Lower leg skin (tissue), 4 donors: ENCODE measurements at regions not wholly inside any gene's neighbourhood (a gene's known extent, or its start where the extent isn't known, plus 50 kb on each side); places are given as distances from the start of the nearest gene placed in this dataset.

Experiments
- DNase-seq, 2 donors: peaks; one replicate each; pipeline ENCODE4 v3.0.0-alpha.2; 2019; ENCODE audit warnings: low spot score in 2 of 2
- H3K4me3 ChIP-seq: fragments of 200-600 bp; sonication (generic); 2 replicates; pipeline ENCODE4 v1.5.1; 2017; ENCODE audit warnings: mild to moderate bottlenecking, low read depth; ENCODE audit not compliant: poor library complexity, severe bottlenecking
- POLR2A ChIP-seq, 2 donors: fragments of 450-650 bp; IDR thresholded peaks; one replicate each; pipeline ENCODE4 v1.6.1; 2016 to 2017; ENCODE audit warnings: antibody characterized with exemption in 2 of 2, mild to moderate bottlenecking in 1 of 2, moderate library complexity in 1 of 2
- WGBS, 2 donors: methylation state at CpG; one replicate each; pipeline ENCODE4 v1.1.5; 2018; 5-methylcytosine and 5-hydroxymethylcytosine counted together
- intact Hi-C: fragments of 100-400 bp; cut with DNase I; formaldehyde crosslinking; loops from one replicate; pipeline ENCODE4 v1.15.0; 2023; ENCODE audit warnings: low total_unique reads
- TF ChIP-seq, protein P1 (sequence below), 3 donors: fragments of 450-650 bp; IDR thresholded peaks; one replicate each; pipeline ENCODE4 v1.5.1; 2016; ENCODE audit warnings: antibody characterized with exemption in 3 of 3, mild to moderate bottlenecking in 3 of 3, moderate library complexity in 2 of 3

DNA sequence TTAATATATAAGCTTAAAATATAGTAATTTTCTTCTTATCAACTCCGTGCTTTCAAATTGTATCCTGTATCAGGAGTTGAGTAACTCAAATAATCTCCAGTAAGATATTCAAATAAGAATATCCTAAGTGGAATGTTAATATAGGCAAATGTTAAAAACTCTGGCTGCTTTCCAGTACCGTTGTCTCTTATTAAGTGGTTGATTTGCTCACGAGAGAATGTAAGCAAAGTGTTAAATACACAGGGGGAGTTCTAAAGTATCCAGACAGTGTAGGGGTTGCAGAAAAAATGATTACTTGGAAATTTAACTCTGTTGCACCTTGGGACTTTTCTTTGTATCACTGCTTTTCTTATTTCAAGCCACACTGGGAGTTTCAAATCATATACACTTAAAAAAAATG is 478.9 kb upstream of the TBL1XR1 start:
- no peak overlapping the region for H3K4me3 ChIP-seq
- DNase-seq, result no peak
- intact Hi-C loops, result no loop called here
- WGBS, 2 donors, result 65 to 71% methylated on average over 3 of the region's 3 CpGs
- no peak for TF ChIP-seq POLR2A (IDR thresholded peaks at IDR 0.05)
- TF ChIP-seq, protein P1, sequence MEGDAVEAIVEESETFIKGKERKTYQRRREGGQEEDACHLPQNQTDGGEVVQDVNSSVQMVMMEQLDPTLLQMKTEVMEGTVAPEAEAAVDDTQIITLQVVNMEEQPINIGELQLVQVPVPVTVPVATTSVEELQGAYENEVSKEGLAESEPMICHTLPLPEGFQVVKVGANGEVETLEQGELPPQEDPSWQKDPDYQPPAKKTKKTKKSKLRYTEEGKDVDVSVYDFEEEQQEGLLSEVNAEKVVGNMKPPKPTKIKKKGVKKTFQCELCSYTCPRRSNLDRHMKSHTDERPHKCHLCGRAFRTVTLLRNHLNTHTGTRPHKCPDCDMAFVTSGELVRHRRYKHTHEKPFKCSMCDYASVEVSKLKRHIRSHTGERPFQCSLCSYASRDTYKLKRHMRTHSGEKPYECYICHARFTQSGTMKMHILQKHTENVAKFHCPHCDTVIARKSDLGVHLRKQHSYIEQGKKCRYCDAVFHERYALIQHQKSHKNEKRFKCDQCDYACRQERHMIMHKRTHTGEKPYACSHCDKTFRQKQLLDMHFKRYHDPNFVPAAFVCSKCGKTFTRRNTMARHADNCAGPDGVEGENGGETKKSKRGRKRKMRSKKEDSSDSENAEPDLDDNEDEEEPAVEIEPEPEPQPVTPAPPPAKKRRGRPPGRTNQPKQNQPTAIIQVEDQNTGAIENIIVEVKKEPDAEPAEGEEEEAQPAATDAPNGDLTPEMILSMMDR (IDR thresholded peaks at IDR 0.05), result no peak

DNA sequence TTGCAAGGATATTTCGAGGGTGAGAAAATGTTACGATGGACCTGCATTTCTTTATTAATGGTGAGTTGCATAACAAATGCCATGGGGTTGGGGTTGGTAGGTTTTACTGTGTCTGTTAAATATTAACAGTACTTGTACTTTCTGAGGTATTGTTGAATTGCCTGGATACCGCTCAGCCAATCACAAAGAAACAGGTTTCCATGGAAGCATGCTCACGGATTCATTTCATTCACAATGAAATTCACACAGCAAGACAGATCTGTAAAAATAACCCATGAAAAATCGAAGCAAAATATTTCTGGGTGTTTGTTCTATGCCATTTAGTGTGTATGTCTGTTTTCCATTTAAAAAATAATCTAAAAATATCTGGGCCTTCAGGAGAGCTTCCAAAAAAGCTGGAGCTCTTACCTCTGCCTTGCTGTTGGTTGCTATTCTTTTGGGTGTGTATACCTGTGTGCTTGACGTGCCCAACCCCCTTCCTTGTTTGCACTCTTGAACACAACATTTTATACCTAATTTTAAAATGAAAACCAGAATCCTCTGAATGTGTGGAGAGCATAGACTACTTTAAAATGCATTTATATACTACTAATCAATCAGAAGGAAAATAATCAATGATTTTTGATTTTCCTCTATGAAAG is 479.8 kb upstream of the TBL1XR1 start:
- no peak for TF ChIP-seq POLR2A (IDR thresholded peaks at IDR 0.05)
- TF ChIP-seq, protein P1 (IDR thresholded peaks at IDR 0.05), result no peak
- intact Hi-C loops, result no loop called here
- 85 to 86% methylated on average over 6 of the region's 6 CpGs for WGBS, 2 donors
- no peak overlapping the region for H3K4me3 ChIP-seq
- no peak for DNase-seq

DNA sequence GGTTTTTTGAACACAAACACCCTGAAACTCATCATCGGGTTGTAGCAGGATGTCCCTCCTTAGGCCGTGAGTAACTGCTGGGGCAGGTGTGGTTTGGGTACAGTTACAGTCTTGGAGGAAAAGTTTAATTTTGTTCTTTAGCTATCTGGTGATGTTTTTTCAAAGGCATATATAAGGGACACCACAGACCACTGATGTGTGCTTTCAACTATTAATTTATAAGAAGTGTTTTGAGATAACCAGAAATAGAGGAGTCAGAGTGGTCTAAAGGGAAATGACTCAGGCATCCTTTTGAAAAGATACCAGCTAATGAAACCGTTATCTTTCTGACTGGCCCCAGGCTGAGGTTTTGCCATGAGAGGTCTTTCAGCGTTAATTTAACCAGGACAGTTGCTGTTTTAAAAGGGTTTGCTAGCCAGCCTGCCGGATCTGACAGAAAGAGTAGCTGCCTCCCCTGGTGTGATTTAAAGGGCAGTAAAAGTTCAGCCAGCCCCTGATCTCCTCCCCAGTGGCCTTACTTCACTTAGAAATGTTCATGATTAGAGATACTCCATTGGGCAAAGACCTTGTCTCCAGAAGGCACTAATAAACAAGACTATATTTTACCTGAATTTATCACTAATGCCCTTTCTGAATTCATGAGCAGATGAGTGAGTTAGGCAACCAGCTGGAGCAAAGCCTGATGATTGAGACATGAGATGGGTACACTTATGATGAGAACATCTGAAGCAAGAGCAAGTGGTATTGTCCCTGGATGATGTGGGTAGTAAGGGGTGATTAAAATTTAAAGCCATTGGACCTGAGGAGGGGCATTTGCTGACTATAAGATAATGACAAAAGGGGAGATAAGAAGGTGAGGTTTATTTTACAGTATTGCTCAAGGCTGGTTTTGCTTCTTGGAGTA is 482.5 kb upstream of the TBL1XR1 start:
- H3K4me3 ChIP-seq, result no peak overlapping the region
- intact Hi-C loops, result no loop called here
- DNase-seq, result no peak
- TF ChIP-seq POLR2A (IDR thresholded peaks at IDR 0.05), result no peak
- WGBS, 2 donors, result 59 to 70% methylated on average over 5 of the region's 5 CpGs

DNA sequence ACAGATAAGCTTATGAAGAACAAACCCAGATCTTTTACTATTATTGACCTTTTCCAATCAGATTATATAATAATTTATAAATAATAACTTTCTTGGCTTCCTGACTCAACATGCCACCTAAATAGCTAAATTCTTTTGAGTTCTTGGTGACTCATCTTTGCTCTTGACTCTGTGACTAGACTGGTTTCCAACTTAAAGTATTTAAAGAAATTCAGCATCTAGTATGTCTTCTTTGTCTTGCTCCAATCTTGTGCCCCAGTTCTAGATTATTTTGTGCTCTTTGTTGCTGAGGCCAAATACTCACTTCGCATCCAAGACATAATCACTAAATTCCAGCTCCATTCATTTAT is 483.2 kb upstream of the TBL1XR1 start:
- H3K4me3 ChIP-seq, result no peak overlapping the region
- intact Hi-C loops, result no loop called here
- DNase-seq, result no peak
- no peak for TF ChIP-seq POLR2A (IDR thresholded peaks at IDR 0.05)
- TF ChIP-seq, protein P1 (IDR thresholded peaks at IDR 0.05), result no peak
- WGBS, 2 donors, result 95 to 100% methylated on average over 1 of the region's 1 CpG

DNA sequence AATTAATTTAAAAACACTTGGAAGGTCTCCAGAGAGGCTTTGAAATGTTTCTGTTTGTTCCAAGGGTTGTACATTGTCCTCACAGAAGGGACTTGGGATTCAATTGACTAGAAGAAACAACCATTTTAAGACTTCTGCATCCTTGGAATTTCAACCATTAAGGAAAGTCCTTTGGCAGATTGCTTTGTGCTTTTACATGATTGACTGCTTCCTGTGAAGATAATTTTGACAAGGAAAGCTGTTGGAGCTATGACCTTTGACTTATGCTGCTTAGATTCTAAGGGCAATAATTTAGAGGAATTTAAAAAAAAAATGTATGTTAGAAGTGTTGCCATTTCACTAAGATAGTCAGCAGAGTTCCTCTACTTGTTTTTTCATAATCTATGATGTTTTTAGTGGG is 483.9 kb upstream of the TBL1XR1 start:
- DNase-seq, result no peak
- intact Hi-C loops, result no loop called here
- no peak for TF ChIP-seq POLR2A (IDR thresholded peaks at IDR 0.05)
- TF ChIP-seq, protein P1 (IDR thresholded peaks at IDR 0.05), result no peak

DNA sequence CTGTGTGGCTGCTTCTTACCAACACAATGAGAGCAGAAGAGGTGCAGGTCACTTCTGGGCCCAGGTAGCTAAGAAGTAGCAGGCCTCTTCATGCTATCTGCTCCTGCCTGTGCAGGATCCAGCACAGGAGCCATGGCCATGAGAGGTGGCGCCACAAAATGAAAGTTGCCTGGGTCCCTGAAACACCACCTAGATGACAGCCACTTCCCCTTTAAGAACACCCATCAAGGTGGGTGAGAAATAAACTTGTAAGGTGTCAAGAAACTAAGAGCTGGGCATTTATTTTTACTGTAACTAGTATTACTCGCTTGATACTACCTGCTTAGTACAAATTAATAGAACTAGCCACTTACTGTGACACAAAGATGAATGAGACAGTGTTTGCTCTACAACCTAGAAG is 484.6 kb upstream of the TBL1XR1 start:
- intact Hi-C loops, result no loop called here
- 93 to 98% methylated on average over 2 of the region's 2 CpGs for WGBS, 2 donors
- no peak overlapping the region for H3K4me3 ChIP-seq
- no peak for DNase-seq
- TF ChIP-seq, protein P1 (IDR thresholded peaks at IDR 0.05), result no peak
- no peak for TF ChIP-seq POLR2A (IDR thresholded peaks at IDR 0.05)

More for the DNA sequence above, 483.9 kb upstream of the TBL1XR1 start:
- H3K4me3 ChIP-seq, result no peak overlapping the region
